Hepatic stellate cell (primary cell): ENCODE measurements at regions not wholly inside any gene's neighbourhood (a gene's known extent, or its start where the extent isn't known, plus 50 kb on each side); places are given as distances from the start of the nearest gene placed in this dataset.
"Not testable (repeated sequence)": the region's sequence is repeated elsewhere in the genome, so short reads cannot be mapped to it uniquely, and the experiment has no call there.

Experiments used
- DNase-seq: peaks from one replicate; pipeline ENCODE4 v3.0.0; 2011; ENCODE audit warnings: low spot score

- DNase-seq, result not testable (repeated sequence)
Measured at GRCh38 chr15:30760633-30761032, 134.7 kb downstream of the ARHGAP11B start.

DNA sequence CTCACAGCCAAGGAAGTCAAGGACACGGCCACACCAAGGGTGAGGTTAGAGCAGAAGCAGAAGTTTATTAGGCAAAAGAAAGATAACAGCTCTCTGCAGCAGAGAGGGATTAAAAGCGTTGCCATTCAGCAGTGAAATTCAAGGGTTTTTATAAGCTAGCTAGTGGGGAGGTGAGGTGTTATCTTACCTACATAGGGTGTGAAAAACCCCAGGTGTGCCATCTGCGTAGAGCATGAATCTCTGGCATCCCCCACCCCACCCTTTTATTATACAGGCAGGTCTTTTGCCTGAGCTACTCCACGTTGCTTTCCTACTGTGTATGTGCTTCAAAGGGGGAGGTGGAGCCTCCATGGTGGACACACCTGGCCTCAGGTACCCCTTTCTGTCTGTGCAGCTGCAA lies 135.4 kb downstream of the ARHGAP11B start:
- DNase-seq, result not testable (repeated sequence)

DNA sequence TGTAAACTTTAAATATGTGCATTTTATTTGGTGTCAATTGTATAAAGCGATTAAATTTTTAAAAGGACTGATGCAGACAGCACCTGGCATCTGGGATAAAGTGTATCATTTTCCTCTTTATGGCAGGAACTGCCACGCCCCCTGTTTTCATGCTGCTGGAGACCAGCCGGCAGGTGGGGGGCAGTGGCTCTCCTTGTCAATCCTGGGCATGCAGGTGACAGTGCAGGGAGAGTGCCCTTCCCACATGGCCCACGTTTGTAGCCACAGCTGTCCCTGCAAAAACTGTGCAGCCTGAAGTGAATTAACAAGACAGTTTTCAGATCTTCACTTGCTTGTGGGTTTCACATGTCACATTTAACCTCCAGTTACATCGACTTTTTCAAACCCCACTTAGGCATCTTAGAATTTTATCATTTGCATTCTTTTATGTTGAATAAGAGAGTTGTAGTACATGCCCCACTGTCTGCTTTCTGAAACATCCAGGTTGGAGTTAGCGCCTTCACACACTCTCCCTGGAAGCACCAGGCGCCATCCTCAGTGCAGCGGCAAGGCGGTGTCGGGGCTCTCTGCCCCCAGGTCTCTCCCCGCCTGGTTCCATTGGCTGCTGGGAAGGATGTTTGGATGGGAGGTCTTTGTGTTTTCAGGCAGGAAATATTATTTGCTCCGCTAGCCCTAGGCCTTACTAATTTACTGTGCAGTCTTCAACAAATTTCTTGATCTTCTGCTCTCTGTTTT lies 134.2 kb upstream of the FAN1 start:
- DNase-seq, result not testable (repeated sequence)

DNA sequence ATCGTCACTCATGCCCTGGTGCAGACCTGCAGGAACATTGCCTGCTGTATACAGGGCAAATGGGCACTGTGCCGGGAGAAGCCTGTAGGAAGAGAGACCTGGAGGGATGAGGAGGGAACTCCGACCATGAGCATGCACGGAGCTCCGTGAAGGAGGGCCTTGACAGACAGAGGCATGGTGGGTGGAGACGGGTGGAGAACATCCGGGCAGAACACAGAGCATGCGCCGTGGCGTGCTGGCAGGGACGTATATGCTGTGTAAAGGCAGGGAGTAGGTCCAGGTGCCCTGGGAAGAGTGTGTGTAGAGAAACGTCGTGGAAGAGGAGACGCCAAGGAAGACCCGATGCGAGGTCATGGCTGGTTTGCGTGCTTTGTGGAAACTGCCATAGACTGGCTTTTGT lies 133.0 kb upstream of the FAN1 start:
- no peak for DNase-seq

- no peak for DNase-seq
Measured at GRCh38 chr15:30783019-30783418, 120.7 kb upstream of the FAN1 start.

GRCh38 chr15:30788595-30788994 lies 115.1 kb upstream of the FAN1 start:
- DNase-seq, result no peak

- DNase-seq, result no peak
Measured at GRCh38 chr15:30791239-30792175, 112.2 kb upstream of the FAN1 start.

- not testable (repeated sequence) for DNase-seq
Measured at GRCh38 chr15:30792843-30793242, 110.9 kb upstream of the FAN1 start.

DNA sequence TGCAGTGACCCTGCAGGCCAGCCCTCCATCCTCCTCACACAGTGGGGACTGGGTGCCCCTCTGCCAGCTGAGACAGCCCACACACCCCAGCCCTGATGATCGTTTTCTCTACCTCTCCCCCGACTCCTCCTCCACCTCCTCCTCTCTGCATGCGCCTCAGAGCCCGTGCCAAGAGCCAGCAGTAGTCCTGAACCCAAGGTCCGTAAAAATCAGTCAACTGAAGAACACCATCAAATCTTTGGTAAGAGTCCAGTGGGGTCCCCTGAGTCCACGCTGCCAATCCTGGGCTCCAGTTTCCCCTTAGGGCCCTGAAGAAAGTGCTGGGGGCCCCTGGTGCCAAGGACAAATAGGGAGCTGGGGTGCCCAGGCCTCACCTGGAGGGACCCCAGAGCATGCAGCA lies 109.3 kb upstream of the FAN1 start:
- no peak for DNase-seq

- not testable (repeated sequence) for DNase-seq
Measured at GRCh38 chr15:30799565-30799964, 104.2 kb upstream of the FAN1 start.

- DNase-seq, result not testable (repeated sequence)
Measured at GRCh38 chr15:30801140-30801895, 102.4 kb upstream of the FAN1 start.

DNA sequence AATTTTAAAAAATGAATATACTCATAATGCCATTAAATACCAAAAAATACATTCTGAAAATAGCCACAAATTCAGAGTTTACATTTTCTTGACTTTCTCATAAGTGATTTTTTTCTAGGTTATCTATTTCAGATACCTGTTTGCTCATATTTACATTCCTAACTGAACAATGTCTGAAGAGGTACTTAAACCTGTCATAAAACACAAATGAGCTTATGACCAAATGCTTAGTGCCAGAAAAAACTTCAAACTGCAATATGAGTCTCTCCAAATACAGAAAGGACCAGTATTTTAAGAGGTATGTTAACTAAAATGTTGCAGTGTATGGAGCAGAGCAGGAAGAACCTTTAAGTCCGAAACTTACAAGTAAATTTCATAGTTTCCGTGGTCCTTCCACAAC lies 101.7 kb upstream of the FAN1 start:
- not testable (repeated sequence) for DNase-seq

DNA sequence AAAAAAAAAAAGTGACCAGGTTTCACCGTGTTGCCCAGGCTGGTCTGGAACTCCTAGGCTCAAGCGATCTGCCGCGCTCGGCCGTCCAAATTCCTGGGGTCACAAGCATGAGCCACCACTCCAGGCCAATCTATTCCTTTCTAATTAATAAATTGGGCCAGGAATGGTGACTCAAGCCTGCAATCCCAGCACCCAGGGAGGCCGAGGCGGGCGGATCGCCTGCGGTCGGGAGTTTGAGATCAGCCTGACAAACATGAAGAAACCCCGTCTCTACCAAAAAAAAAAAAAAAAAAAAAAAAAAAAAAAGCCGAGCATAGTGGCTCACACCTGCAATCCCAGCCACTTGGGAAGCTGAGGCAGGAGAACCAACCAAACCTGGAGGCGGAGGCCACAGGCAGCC lies 100.0 kb upstream of the FAN1 start:
- DNase-seq, result not testable (repeated sequence)

GRCh38 chr15:30816430-30816829 lies 87.3 kb upstream of the FAN1 start:
- no peak for DNase-seq

GRCh38 chr15:30823068-30823813 lies 80.5 kb upstream of the FAN1 start:
- DNase-seq, result not testable (repeated sequence)

DNA sequence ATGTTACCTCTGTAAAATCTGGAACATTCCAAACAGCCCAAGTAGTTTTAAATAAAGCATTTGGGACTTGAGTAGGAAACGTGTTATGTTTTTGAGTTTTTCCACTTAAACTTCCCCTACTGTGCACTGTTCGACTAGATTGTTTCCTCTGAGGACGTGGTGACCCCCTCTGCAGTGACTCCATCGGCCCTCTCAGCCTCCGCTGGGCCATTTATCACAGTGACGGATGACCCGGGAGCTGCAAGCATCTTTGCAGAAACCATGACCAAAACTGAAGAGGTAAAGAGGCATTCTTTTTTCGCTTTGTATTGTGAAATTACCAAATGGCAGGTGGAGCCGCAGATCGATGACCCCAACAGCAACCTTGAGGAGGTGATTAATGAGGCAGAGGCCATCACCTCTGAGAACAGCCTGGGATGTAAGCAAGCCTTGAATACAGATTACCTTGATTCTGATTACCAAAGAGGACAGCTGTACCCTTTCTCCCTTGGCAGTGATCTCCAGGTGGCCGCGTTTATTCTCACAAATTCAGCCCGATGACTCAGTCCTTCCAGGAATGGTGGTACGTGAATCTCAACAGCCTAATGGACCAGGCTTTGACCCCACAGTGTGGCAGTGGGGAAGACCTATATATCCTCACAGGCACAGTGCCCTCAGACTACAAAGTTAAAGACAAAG lies 79.1 kb upstream of the FAN1 start:
- DNase-seq, result no peak

DNA sequence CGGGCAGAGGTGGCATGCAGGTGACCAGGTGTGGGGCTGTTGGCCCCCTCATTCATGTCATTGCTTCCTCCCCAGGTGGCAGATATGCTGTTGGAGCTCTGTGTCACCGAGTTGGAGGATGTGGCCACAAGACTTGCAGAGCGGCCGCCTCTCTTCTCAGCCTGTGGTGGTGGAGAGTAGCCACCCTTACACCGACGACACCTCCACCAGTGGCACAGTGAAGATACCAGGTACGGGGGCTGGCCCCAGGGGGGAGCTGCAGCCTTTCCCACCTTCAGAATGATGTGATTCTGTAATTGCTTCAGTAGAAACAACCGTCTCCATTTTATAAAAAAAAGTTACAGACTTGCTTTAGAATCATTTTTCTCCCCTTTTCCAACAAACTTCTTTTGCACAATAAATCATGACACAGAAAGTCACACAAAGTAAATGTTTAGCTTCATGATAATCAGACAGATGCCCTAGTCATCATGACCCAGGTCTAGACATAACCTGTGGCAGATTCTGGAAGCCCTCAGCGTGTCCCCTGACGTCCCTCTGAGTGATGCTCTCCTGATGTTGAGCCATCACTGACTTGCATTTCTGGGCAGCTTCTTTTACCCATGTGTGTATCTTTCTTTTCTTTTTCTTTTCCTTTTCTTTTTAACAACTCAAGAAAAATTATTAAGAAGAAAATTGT lies 76.0 kb upstream of the FAN1 start:
- no peak for DNase-seq

GRCh38 chr15:30828304-30828639 lies 75.4 kb upstream of the FAN1 start:
- DNase-seq, result not testable (repeated sequence)

GRCh38 chr15:30830961-30831360 lies 72.8 kb upstream of the FAN1 start:
- no peak for DNase-seq

- not testable (repeated sequence) for DNase-seq
Measured at GRCh38 chr15:30833379-30833778, 70.3 kb upstream of the FAN1 start.

DNA sequence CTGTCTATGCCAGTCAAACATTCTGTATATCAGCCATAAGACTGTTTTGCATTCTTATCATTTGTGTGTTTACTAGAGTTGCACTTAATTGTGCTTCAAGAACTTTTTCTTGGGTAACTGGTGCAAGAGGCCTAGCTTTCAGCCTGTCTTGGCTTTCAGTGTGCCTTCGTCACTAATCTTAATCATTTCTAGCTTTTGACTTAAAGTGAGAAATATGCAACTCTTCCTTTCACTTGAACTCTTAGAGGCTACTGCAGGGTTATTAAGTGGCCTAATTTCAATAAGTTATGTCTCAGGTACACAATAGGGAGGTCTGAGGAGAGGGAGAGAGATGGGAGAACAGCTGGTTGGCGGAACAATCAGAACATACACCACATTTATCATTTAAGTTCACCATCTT lies 62.1 kb upstream of the FAN1 start:
- DNase-seq, result not testable (repeated sequence)
